ENCODE measurements at regions not wholly inside any gene's neighbourhood (a gene's known extent, or its start where the extent isn't known, plus 50 kb on each side); places are given as distances from the start of the nearest gene placed in this dataset.

DNA sequence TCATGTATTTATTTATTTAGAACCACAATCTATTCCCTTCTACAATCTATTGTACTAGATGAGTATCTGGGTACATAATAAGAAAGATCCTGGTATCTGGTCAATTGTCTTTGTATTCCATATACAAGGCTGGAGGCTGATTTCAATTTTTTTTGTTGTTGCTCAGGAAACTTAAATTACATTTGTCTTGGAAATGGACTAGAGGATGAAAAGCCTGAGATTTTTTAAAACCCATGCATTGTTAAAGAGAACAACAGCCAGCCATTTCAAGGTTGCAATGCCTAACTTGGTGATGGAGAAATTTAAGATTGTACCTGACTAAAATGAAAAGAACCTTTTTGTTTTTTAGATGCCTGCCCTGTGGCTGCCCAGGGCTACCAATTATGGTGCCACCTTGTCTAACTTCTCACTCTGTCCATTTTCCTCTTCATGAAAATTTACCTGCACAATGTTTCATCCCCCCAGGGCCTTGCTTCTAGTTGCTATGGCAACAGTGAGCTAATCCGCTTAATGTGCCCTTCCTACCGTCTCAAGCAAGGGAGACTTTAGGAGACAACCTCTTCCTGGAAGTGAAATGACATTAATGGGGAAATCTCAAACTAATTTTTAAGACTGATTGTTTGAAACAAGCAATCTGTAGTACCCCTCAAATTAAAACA is 203.7 kb upstream of the PHYHIPL start:
- TF ChIP-seq, protein P1, sequence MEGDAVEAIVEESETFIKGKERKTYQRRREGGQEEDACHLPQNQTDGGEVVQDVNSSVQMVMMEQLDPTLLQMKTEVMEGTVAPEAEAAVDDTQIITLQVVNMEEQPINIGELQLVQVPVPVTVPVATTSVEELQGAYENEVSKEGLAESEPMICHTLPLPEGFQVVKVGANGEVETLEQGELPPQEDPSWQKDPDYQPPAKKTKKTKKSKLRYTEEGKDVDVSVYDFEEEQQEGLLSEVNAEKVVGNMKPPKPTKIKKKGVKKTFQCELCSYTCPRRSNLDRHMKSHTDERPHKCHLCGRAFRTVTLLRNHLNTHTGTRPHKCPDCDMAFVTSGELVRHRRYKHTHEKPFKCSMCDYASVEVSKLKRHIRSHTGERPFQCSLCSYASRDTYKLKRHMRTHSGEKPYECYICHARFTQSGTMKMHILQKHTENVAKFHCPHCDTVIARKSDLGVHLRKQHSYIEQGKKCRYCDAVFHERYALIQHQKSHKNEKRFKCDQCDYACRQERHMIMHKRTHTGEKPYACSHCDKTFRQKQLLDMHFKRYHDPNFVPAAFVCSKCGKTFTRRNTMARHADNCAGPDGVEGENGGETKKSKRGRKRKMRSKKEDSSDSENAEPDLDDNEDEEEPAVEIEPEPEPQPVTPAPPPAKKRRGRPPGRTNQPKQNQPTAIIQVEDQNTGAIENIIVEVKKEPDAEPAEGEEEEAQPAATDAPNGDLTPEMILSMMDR (IDR thresholded peaks at IDR 0.05; ENCODE audit: poor library complexity, severe bottlenecking): no peak
- TF ChIP-seq EP300 (conservative IDR thresholded peaks at IDR 0.05; ENCODE audit: poor library complexity, severe bottlenecking) (peak; percentile 75), SMC3 (conservative IDR thresholded peaks at IDR 0.05; ENCODE audit: poor library complexity) (no peak), EZH2 (IDR thresholded peaks at IDR 0.05; ENCODE audit: borderline replicate concordance, insufficient read depth, low read length, poor library complexity, severe bottlenecking) (no peak), MXI1 (conservative IDR thresholded peaks at IDR 0.05; ENCODE audit: poor library complexity, severe bottlenecking) (no peak), TAF1 (IDR thresholded peaks at IDR 0.05; ENCODE audit: low read depth) (no peak), POLR2AphosphoS5 (IDR thresholded peaks at IDR 0.05) (peak; percentile 35), RAD21 (conservative IDR thresholded peaks at IDR 0.05) (no peak)
- TF ChIP-seq, protein P2, sequence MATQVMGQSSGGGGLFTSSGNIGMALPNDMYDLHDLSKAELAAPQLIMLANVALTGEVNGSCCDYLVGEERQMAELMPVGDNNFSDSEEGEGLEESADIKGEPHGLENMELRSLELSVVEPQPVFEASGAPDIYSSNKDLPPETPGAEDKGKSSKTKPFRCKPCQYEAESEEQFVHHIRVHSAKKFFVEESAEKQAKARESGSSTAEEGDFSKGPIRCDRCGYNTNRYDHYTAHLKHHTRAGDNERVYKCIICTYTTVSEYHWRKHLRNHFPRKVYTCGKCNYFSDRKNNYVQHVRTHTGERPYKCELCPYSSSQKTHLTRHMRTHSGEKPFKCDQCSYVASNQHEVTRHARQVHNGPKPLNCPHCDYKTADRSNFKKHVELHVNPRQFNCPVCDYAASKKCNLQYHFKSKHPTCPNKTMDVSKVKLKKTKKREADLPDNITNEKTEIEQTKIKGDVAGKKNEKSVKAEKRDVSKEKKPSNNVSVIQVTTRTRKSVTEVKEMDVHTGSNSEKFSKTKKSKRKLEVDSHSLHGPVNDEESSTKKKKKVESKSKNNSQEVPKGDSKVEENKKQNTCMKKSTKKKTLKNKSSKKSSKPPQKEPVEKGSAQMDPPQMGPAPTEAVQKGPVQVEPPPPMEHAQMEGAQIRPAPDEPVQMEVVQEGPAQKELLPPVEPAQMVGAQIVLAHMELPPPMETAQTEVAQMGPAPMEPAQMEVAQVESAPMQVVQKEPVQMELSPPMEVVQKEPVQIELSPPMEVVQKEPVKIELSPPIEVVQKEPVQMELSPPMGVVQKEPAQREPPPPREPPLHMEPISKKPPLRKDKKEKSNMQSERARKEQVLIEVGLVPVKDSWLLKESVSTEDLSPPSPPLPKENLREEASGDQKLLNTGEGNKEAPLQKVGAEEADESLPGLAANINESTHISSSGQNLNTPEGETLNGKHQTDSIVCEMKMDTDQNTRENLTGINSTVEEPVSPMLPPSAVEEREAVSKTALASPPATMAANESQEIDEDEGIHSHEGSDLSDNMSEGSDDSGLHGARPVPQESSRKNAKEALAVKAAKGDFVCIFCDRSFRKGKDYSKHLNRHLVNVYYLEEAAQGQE (IDR thresholded peaks at IDR 0.05; ENCODE audit: borderline replicate concordance): peak; percentile 10
